GM18505 (cell line): ENCODE measurements at regions not wholly inside any gene's neighbourhood (a gene's known extent, or its start where the extent isn't known, plus 50 kb on each side); places are given as distances from the start of the nearest gene placed in this dataset.
"Not testable (repeated sequence)": the region's sequence is repeated elsewhere in the genome, so short reads cannot be mapped to it uniquely, and the experiment has no call there.

Source experiments
- ATAC-seq: cut with Tn5 transposase; IDR thresholded peaks from one replicate; pipeline ENCODE4 v1.9.1; 2021; ENCODE audit not compliant: unreplicated experiment
- POLR2A ChIP-seq: IDR thresholded peaks from 4 replicates; pipeline ENCODE4 v1.6.1; 2011; ENCODE audit warnings: borderline replicate concordance; ENCODE audit not compliant: insufficient read depth, insufficient read length; ENCODE audit errors: extremely low read depth

DNA sequence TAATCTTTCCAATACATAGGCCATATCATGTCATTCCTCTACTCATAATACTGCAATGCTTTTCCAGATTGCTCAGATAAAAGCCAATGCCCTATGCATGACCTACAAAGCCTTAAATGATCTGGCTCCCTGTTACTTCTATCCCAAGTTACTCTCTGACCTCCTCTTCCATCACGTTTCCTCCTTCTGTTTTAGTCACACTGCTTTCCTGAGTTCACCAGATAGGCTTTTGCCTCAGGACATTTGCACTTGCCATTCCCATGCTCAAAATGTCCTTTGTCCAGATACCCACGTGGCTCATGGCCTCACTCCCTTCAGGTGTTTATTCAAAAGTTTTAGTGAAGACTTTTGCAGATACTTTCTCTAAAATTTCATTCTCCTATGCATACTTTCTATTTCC is 138.7 kb upstream of the PRICKLE1 start:
- TF ChIP-seq POLR2A = no peak
- no peak for ATAC-seq

DNA sequence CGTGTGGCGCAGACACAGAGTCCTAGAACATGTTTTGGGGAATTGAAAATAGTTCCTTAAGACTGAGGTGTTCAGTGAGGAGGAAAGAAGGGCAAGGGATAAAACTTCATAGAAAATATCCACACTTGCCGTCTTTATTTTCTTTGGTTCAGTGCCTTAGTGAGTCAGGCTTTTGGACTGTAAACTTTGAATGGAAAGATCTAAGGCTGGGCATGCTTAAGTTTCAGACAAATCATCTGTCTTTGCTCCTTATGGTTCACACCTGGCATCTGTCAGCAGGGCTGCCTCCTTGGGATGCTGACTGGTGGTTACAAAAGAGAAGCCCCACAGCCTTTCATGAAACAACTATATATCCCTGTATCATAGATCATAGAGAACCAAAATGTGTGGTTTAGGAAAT is 136.3 kb upstream of the PRICKLE1 start:
- ATAC-seq = no peak
- no peak for TF ChIP-seq POLR2A

DNA sequence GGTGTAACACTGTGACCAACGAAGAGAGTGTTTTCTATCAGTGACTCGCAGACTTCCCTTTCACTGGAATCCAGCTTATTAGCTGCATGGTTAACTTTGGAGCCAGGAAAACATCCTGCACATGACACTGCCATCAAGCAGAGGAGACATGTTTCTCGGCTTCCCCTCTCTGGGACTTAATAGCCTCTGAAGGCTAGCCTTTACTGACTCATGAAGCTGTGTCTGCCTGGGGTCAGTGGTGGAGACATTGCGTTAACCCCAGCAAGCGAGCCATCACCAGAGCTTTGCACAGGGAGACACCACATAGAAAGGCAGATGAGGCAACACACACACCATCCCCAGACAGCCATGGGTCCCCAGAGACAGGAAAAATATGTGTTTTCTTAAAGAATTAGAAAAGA is 126.9 kb upstream of the PRICKLE1 start:
- ATAC-seq = no peak

DNA sequence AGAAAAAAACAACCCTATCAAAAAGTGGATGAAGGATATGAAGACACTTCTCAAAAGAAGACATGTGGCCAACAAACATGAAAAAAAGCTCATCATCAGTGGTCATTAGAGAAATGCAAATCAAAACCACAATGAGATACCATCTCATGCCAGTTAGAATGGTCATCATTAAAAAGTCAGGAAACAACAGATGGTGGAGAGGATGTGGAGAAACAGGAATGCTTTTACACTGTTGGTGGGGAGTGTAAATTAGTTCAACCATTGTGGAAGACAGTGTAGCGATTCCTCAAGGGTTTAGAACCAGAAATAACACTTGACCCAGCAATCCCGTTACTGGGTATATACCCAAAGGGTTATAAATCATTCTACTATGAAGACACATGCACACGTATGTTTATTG is 124.0 kb upstream of the PRICKLE1 start:
- not testable (repeated sequence) for ATAC-seq

More for the DNA sequence above, 126.9 kb upstream of the PRICKLE1 start:
- no peak for TF ChIP-seq POLR2A

DNA sequence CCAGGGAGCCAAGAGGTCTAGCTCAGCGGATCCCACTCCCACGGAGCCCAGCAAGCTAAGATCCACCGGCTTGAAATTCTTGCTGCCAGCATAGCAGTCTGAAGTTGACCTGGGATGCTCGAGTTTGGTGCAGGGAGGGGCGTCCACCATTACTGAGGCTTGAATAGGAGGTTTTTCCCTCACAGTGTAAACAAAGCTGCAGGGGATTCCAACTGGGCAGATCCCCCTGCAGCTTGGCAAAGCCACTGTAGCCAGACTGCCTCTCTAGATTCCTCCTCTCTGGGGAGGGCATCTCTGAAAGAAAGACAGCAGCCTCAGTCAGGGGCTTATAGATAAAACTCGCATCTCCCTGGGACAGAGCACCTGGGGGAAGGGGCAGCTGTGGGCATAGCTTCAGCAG is 118.8 kb upstream of the PRICKLE1 start:
- not testable (repeated sequence) for ATAC-seq

DNA sequence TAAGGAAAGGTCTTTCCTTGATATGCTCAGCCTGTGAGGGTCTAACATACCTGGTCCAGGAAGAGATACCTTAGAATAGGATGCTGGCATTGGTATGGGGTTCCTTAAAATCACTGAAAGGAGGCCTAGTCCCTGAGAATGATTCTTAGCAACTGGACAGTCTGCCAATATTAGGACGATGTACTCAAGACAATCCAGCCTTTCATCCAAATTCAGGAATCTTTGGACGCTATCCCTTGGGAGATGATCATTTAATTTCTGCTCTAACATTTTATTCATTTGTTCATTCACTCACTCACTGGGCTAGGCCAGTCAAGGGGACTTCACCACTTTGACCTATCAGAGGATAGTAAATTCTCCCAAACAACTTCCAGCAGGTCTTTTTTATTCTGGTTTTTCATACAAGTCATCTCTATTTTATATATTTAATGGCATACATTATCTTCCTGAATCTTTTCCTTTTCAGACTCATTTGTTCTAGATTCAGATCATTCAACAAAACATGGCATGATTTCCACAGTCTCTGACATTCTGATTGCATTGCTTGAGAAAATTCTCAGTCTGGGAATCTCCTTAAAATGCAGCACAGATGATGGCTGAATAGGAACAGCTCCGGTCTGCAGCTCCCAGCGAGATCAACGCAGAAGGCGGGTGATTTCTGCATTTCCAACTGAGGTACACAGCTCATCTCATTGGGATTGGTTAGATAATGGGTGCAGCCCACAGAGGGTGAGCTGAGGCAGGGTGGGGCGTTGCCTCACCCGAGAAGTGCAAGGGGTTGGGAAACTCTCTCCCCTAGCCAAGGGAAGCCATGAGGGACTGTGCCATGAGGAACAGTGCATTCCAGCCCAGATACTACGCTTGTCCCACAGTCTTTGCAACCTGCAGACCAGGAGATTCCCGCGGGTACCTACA is 118.0 kb upstream of the PRICKLE1 start:
- ATAC-seq = no peak

DNA sequence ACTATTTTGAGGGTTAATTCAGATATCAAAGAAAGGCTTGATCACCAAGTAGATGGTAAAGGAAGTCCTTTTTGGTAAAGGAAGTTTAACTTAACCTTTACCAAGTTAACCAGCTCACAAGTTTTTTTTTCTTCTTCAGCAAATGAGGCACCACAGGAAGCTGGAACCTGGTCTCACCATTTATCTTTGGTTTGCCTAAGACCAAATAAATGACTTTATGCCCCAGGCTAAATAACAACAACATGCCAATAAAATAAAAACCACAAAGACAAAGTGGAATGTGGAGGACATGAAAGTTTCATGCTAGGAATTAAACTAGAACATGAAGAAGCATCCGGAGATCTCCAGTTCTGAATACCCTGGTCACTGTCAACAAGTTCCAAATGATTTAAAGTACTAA is 116.8 kb upstream of the PRICKLE1 start:
- TF ChIP-seq POLR2A = no peak
- no peak for ATAC-seq

More for the DNA sequence above, 118.0 kb upstream of the PRICKLE1 start:
- TF ChIP-seq POLR2A = no peak

DNA sequence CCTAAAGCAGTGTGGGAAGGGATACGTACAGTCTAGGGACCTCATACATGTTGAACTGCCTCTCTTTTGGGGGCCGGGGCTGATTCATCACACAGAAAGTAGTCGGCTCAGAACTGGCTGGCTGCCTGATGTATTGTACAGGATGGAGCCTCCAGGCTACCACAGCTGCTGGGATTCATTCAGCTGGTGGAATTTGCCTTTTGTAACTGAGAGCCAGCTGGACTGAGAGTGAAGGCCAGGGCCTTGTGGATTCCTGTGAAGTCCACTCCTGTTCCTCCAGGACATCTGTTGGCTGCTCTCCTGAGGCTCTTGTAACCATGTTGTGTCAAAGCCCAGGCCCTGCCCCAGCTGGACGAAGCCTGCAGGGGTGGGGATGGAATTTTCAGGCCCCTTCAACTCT is 116.3 kb upstream of the PRICKLE1 start:
- no peak for TF ChIP-seq POLR2A
- ATAC-seq = no peak

DNA sequence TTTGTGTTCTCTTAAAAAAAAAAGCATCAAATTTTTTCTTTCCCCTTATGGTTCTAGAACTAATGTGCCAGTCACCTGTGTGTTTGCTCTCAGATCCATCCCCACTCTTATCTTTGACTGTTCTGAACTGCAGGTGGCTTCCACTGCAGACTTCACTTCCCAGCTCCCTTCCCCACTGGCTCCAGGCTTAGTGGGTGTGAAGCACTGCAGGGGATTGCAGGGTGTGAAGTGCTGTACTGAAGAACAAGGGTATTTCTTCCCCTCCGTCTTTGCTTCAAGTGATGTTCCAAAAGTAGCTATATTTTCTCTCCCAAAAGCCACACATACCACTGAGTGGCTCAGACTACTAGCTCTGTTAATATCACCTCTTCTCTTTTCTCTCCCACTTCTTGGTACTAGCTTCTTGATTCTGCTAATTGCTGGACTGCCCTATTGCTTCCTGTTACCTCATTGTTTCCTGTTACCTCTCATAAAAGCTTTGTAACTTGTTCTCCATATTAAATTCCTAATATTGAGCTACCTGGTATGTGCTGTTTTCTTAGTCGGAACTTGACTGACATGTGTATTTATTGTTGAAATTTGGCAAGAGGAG is 115.4 kb upstream of the PRICKLE1 start:
- ATAC-seq = no peak
- no peak for TF ChIP-seq POLR2A

DNA sequence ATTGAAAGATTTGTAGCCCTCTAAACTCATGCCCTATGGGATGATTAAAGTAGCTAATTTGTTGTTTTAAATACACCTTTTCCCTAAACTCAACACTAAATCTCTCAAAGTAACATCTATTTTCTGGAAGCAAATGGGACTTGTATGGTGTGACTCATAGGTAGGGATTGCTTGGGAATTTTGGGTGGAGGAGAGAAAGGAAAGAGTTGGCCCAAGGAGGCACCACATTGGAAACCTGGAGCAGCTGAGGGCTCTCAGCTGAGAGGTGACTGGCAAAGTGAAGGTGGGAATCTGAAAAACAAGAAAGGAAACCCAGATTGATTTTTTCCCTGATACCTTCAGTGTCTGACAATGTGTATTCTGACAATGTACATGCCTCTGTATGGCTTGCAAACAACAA is 114.8 kb upstream of the PRICKLE1 start:
- TF ChIP-seq POLR2A = no peak

DNA sequence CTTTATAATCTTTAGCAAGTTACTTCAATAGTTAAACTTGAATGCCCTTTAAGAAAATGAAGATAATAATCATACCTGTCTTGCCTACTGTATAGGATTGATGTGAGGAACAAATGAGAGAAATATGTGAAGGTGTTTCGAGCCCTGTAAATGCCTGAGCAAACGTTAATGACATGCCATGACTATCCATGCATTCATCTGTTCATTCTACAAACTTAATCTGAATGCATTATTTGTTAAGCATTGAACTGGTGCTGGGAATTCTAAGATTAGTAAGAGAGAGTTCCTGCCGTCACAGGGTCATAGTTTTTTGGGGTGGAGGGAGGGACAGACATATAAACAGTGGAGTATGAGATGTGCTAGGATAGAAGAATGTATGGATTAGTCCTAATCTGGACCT is 111.5 kb upstream of the PRICKLE1 start:
- ATAC-seq = no peak
- TF ChIP-seq POLR2A = no peak

More for the DNA sequence above, 114.8 kb upstream of the PRICKLE1 start:
- no peak for ATAC-seq

DNA sequence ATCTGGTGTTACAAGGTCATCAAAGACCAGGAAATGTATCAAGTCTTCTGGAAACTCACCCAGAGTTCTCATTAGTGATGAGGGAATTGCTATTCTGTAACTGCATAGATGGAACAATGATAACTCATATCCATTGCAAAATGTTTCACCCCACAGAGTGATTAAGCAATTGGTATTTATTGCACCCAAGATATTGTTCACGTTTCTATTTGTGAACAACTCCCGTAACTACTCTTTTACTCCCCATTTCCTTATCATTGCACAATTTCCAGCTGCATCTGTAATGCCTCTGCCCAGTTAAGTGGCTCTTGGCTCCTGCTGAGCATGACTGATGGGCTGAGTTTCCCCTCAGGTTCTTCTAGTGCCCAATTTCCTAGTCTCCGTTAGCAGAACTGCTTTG is 108.7 kb upstream of the PRICKLE1 start:
- no peak for TF ChIP-seq POLR2A
- ATAC-seq = no peak

DNA sequence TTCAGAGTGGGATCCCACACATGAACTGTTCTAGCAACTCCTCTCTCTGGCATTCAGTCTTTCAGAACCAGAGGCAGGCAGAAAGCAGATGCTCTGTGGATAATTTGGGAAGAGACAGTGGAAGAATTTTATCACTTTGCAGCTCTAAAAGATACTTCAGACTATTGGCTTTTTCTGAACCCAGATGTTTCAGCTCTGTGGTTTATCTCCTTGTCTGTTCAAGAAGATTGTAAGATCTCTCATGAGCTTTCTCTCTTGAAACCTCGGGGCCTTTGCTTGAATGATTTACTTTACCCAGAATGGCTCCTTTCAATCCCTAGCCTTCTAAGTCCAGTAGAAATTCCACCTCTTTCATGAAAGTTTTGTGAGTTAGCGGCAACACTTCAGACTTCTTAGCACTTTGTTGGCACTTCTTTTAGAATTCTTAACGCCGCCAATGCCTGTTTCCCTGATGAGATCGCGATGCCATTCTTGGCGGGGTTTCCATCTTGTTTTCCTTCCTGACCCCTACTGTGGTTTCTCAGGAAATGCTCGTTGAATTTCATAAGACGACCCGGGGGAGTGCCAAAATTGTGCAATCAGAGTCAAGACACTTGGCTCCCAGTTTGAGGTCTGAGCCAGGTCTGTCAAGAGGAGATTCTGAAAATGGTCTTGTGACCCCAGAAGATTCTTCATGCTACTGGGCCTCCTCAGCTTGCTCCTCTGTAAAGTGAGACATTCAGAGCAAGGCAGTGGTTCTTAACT is 107.0 kb upstream of the PRICKLE1 start:
- no peak for ATAC-seq
- no peak for TF ChIP-seq POLR2A
